Muscle of leg (tissue), 3 donors: ENCODE measurements at regions not wholly inside any gene's neighbourhood (a gene's known extent, or its start where the extent isn't known, plus 50 kb on each side); places are given as distances from the start of the nearest gene placed in this dataset.

Experiments
- DNase-seq: peaks from one replicate; pipeline ENCODE4 v3.0.0; 2013
- H3K27ac ChIP-seq: one replicate; pipeline ENCODE4 v1.5.1; 2013; ENCODE audit warnings: mild to moderate bottlenecking, low read length, control low read depth
- H3K27me3 ChIP-seq: one replicate; pipeline ENCODE4 v1.6.1; 2013; ENCODE audit warnings: low read length; ENCODE audit not compliant: control insufficient read depth, insufficient read depth
- H3K36me3 ChIP-seq: one replicate; pipeline ENCODE4 v1.6.1; 2013; ENCODE audit warnings: low read length; ENCODE audit not compliant: control insufficient read depth, insufficient read depth
- H3K4me1 ChIP-seq: one replicate; pipeline ENCODE4 v1.6.1; 2013; ENCODE audit warnings: low read length; ENCODE audit not compliant: control insufficient read depth, insufficient read depth
- H3K4me3 ChIP-seq: one replicate; pipeline ENCODE4 v1.5.1; 2013; ENCODE audit warnings: low read length, control low read depth
- H3K9me3 ChIP-seq: replicated peaks from 2 replicates; pipeline ENCODE4 v1.6.1; 2013; ENCODE audit warnings: low read depth, low read length; ENCODE audit not compliant: control insufficient read depth
- WGBS: methylation state at CpG from one replicate; pipeline ENCODE4 v1.1.5; 2013; ENCODE audit warnings: missing lambda C conversion rate; ENCODE audit not compliant: insufficient coverage; 5-methylcytosine and 5-hydroxymethylcytosine counted together

DNA sequence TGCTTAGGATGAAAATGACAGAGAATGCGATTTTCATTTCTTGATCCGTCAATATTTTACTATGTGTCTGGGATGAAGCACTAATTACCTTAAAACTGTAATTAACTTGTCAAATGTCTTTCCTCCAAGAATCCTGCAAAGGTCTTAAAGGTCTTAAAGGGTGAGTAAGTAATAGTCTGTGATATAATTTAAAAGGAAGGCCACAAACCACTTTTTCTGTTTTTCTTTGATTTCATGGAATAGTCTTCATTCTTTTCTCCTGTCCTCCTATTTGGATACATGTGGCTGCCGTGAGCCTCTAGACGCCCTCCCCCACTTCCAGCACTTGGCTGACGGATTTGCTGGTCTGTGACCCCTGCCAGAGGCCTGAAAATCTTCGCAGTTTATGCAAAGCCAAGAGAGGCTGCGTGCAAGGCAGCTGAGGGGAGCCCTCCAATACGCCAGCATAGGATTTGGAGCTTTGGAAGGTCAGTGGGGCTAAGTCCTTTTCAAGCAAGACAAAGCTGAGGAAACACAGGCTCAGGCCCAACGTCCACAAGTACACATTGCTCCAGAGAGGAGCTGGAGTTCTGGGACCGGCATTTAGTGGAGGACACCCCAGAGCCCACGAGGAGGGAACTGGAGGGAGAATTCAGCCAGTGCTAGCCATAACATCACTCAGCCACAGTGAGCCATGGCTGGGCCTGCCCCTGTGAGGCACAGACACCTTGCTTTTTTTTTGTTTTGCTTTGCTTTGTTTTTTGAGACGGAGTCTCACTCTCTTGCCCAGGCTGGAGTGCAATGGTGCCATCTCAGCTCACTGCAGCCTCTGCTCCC lies 382.6 kb downstream of the SMOC2 start:
- H3K9me3 ChIP-seq: peaks cover 1% of the 10 kb centered on the region
- peaks cover 8% of the 10 kb centered on the region for H3K4me1 ChIP-seq
- peak overlapping the region; percentile 35 for H3K27ac ChIP-seq
- H3K4me3 ChIP-seq: no peak overlapping the region
- no peaks in the 10 kb centered on the region for H3K36me3 ChIP-seq
- peak; percentile 78 for DNase-seq
- H3K27me3 ChIP-seq: no peaks in the 10 kb centered on the region
- 17% methylated on average over 7 of the region's 12 CpGs for WGBS

GRCh38 chr6:168822376-168822775 lies 381.4 kb downstream of the SMOC2 start:
- Histone ChIP-seq H3K9me3 (peaks cover 5% of the 10 kb centered on the region), H3K4me3 (no peak overlapping the region), H3K4me1 (peaks cover 8% of the 10 kb centered on the region), H3K27ac (no peak overlapping the region), H3K27me3 (no peaks in the 10 kb centered on the region), H3K36me3 (no peaks in the 10 kb centered on the region)
- WGBS: 59% methylated on average over 7 of the region's 9 CpGs
- no peak for DNase-seq

DNA sequence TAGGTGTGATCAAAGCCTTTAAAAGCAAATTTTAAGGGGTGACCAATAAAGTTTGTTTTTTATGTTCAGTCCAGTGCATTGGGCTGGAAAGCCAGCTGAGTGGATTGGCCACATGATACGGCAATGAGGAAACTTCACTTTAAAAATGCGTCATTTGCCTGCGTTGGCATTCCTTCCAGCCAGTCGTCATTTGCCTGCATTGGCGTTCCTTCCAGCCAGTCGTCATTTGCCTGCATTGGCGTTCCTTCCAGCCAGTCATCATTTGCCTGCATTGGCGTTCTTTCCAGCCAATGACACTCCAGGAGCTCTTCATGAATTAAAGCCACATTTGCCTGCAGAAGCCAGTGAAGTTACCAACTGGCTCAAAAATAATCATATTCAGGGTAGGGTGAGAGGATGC lies 378.6 kb downstream of the SMOC2 start:
- no peaks in the 10 kb centered on the region for H3K27me3 ChIP-seq
- H3K9me3 ChIP-seq: peaks cover 7% of the 10 kb centered on the region
- no peak overlapping the region for H3K27ac ChIP-seq
- H3K36me3 ChIP-seq: no peaks in the 10 kb centered on the region
- 82% methylated on average over 7 of the region's 8 CpGs for WGBS
- no peak for DNase-seq
- no peak overlapping the region for H3K4me3 ChIP-seq
- H3K4me1 ChIP-seq: peaks cover 5% of the 10 kb centered on the region

- 82% methylated on average over 1 of the region's 1 CpG for WGBS
- no peaks in the 10 kb centered on the region for H3K36me3 ChIP-seq
- H3K4me1 ChIP-seq: no peaks in the 10 kb centered on the region
- peaks cover 7% of the 10 kb centered on the region for H3K9me3 ChIP-seq
- no peak for DNase-seq
- H3K4me3 ChIP-seq: no peak overlapping the region
- H3K27ac ChIP-seq: no peak overlapping the region
- H3K27me3 ChIP-seq: no peaks in the 10 kb centered on the region
These were observed 376.7 kb downstream of the SMOC2 start for GRCh38 chr6:168817558-168818159.

DNA sequence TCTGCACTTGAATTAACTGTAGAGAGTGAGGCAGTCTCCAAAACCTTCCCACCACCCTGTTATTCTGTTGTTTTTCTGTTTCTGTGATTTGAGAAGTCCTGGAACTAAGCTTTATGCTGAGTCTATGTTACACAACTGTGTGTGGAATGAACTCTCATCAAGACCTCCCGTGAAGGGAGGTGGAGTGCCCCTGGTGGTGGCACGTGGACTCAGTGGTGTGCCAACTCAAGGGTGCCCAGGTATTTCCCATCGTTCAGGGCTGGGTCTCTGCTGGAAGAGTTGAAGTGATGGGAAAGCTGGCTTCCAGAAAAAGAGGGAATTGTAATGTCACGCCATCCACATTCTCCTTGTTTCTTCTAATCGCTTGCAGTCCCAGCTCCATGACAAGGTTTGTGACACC lies 374.2 kb downstream of the SMOC2 start:
- no peak overlapping the region for H3K27ac ChIP-seq
- no peaks in the 10 kb centered on the region for H3K27me3 ChIP-seq
- peaks cover 7% of the 10 kb centered on the region for H3K9me3 ChIP-seq
- WGBS: no CpG with 5 or more reads among the region's 5 CpGs
- DNase-seq: no peak
- no peak overlapping the region for H3K4me3 ChIP-seq
- no peaks in the 10 kb centered on the region for H3K4me1 ChIP-seq
- H3K36me3 ChIP-seq: no peaks in the 10 kb centered on the region

DNA sequence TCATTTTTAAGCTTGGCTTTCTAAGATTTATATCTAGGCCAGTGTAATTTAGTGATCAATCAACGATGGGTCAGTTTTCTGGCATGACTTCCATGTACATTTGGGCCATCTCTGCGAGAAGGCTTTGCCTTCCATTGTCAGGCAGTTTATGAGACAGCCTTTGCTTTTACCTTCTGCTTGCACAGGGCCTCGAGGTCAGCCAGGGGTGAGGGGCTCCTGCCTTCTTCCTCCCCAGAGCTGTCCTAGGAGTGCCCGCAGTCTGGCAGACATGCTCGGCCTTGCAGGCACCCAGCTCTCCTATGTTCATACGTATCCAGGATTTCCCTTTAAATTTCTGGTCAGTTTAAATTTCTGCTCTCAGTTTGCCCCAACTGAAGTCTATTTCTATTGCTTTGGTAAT lies 367.2 kb downstream of the SMOC2 start:
- Histone ChIP-seq H3K4me1 (no peaks in the 10 kb centered on the region), H3K27me3 (no peaks in the 10 kb centered on the region)

GRCh38 chr6:168804331-168804730 lies 363.3 kb downstream of the SMOC2 start:
- Histone ChIP-seq H3K9me3 (no peaks in the 10 kb centered on the region), H3K4me1 (no peaks in the 10 kb centered on the region), H3K27ac (no peak overlapping the region), H3K36me3 (no peaks in the 10 kb centered on the region), H3K4me3 (no peak overlapping the region), H3K27me3 (no peaks in the 10 kb centered on the region)
- WGBS: 33% methylated on average over 1 of the region's 2 CpGs
- no peak for DNase-seq

More for the DNA sequence above, 367.2 kb downstream of the SMOC2 start:
- Histone ChIP-seq H3K36me3 (no peaks in the 10 kb centered on the region), H3K27ac (no peak overlapping the region), H3K9me3 (no peaks in the 10 kb centered on the region), H3K4me3 (no peak overlapping the region)
- 43% methylated on average over 5 of the region's 6 CpGs for WGBS
- no peak for DNase-seq

DNA sequence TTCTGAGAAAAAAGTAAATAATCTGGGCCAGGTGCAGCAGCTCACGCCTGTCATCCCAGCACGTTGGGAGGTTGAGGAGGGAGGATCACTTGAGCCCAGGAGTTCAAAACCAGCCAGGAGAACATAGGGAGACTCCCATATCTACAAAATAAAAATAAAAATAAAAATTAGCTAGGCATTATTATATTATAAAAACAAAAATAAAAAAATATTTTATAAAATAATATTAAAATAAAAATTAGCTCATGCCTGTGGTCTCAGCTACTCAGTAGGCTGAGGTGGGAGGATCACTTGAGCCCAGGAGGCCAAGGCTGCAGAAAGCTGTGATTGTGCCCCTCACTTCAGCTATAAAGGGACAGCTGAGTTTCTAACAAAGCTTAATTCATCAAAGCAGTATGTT lies 362.9 kb downstream of the SMOC2 start:
- DNase-seq: no peak
- H3K27me3 ChIP-seq: no peaks in the 10 kb centered on the region
- H3K27ac ChIP-seq: no peak overlapping the region
- WGBS: no CpG with 5 or more reads among the region's 2 CpGs
- H3K36me3 ChIP-seq: no peaks in the 10 kb centered on the region
- H3K4me1 ChIP-seq: no peaks in the 10 kb centered on the region
- H3K9me3 ChIP-seq: no peaks in the 10 kb centered on the region
- no peak overlapping the region for H3K4me3 ChIP-seq

DNA sequence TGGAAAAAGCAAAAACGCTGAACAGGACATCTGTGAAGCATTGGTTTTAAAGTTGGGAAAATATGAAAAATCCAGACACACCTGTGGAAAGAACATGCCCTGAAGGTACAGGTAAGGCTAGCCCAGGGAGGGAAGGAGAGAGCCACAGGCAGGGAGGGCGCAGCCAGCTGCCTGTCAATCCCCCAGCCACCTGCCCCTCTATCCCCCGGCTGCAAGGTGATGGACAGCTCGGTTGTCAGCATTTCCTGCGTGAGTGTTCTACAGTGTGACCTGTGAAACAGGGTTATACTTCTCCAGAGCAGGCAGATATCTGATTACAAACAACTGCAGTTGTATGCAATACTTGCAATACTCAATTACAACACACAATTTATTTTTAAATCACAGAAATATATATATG lies 358.1 kb downstream of the SMOC2 start:
- no peaks in the 10 kb centered on the region for H3K4me1 ChIP-seq
- WGBS: 55% methylated on average over 1 of the region's 5 CpGs
- no peak overlapping the region for H3K4me3 ChIP-seq
- H3K9me3 ChIP-seq: peaks cover 8% of the 10 kb centered on the region
- H3K27me3 ChIP-seq: no peaks in the 10 kb centered on the region
- DNase-seq: no peak
- no peaks in the 10 kb centered on the region for H3K36me3 ChIP-seq
- no peak overlapping the region for H3K27ac ChIP-seq

- no peak overlapping the region for H3K27ac ChIP-seq
- no peaks in the 10 kb centered on the region for H3K36me3 ChIP-seq
- DNase-seq: no peak
- H3K9me3 ChIP-seq: peaks cover 8% of the 10 kb centered on the region
- WGBS: 80% methylated on average over 5 of the region's 8 CpGs
- H3K27me3 ChIP-seq: no peaks in the 10 kb centered on the region
- no peaks in the 10 kb centered on the region for H3K4me1 ChIP-seq
- H3K4me3 ChIP-seq: no peak overlapping the region
These were observed 355.1 kb downstream of the SMOC2 start for GRCh38 chr6:168796106-168796505.
